ENCODE measurements at regions not wholly inside any gene's neighbourhood (a gene's known extent, or its start where the extent isn't known, plus 50 kb on each side); places are given as distances from the start of the nearest gene placed in this dataset.

- TF ChIP-seq CTCF (IDR thresholded peaks at IDR 0.05) (no peak), NFIC (IDR thresholded peaks at IDR 0.05; ENCODE audit: borderline replicate concordance) (no peak), RAD21 (IDR thresholded peaks at IDR 0.05; ENCODE audit: low read length) (no peak), SIN3A (IDR thresholded peaks at IDR 0.05; ENCODE audit: borderline replicate concordance, low read depth, low read length) (no peak), USF1 (IDR thresholded peaks at IDR 0.05; ENCODE audit: borderline replicate concordance, low read depth) (no peak), TCF12 (IDR thresholded peaks at IDR 0.05) (no peak), POLR2AphosphoS5 (IDR thresholded peaks at IDR 0.05; ENCODE audit: low read depth, low read length) (no peak), USF2 (IDR thresholded peaks at IDR 0.05; ENCODE audit: borderline replicate concordance, low read depth, low read length) (no peak), RFX5 (IDR thresholded peaks at IDR 0.05; ENCODE audit: low read length) (no peak), EP300 (IDR thresholded peaks at IDR 0.05; ENCODE audit: borderline replicate concordance in 1 of 2, low read depth in 1 of 2, low read length in 1 of 2) (no peak), RXRA (IDR thresholded peaks at IDR 0.05; ENCODE audit: borderline replicate concordance, low read depth) (no peak), NRF1 (IDR thresholded peaks at IDR 0.05; ENCODE audit: low read depth, low read length) (no peak), PBX3 (IDR thresholded peaks at IDR 0.05) (no peak)
These were observed 178.0 kb downstream of the POLR1F start for GRCh38 chr7:19530852-19531251.
